CMK (cell line): ENCODE measurements at regions not wholly inside any gene's neighbourhood (a gene's known extent, or its start where the extent isn't known, plus 50 kb on each side); places are given as distances from the start of the nearest gene placed in this dataset.

Experiments used
- DNase-seq: peaks from one replicate; pipeline ENCODE4 v3.0.0-alpha.2; 2010; ENCODE audit warnings: low read depth

- no peak for DNase-seq
These were observed 734.3 kb downstream of the BRD1 start for GRCh38 chr22:49093192-49093880.

- no peak for DNase-seq
These were observed 735.0 kb downstream of the BRD1 start for GRCh38 chr22:49092716-49093115.

GRCh38 chr22:49091917-49092545, 735.6 kb downstream of the BRD1 start:
- no peak for DNase-seq

GRCh38 chr22:49091451-49091850, 736.2 kb downstream of the BRD1 start:
- DNase-seq = no peak

- no peak for DNase-seq
These were observed 736.9 kb downstream of the BRD1 start for GRCh38 chr22:49090853-49091135.

GRCh38 chr22:49090061-49090852, 737.4 kb downstream of the BRD1 start:
- no peak for DNase-seq

- no peak for DNase-seq
These were observed 738.6 kb downstream of the BRD1 start for GRCh38 chr22:49088801-49089791.

- no peak for DNase-seq
These were observed 739.7 kb downstream of the BRD1 start for GRCh38 chr22:49087716-49088601.

GRCh38 chr22:49087198-49087597, 740.5 kb downstream of the BRD1 start:
- DNase-seq = no peak

GRCh38 chr22:49086606-49087157, 741.0 kb downstream of the BRD1 start:
- no peak for DNase-seq

GRCh38 chr22:49086181-49086580, 741.5 kb downstream of the BRD1 start:
- DNase-seq = no peak

- DNase-seq = no peak
These were observed 743.5 kb downstream of the BRD1 start for GRCh38 chr22:49084206-49084605.

- DNase-seq = no peak
These were observed 744.1 kb downstream of the BRD1 start for GRCh38 chr22:49083607-49084006.

- DNase-seq = no peak
These were observed 745.2 kb downstream of the BRD1 start for GRCh38 chr22:49082451-49082850.

- no peak for DNase-seq
These were observed 745.7 kb downstream of the BRD1 start for GRCh38 chr22:49081926-49082325.

GRCh38 chr22:49081261-49081666, 746.4 kb downstream of the BRD1 start:
- no peak for DNase-seq

- DNase-seq = no peak
These were observed 747.0 kb downstream of the BRD1 start for GRCh38 chr22:49080631-49081030.

GRCh38 chr22:49079743-49080500, 747.8 kb downstream of the BRD1 start:
- no peak for DNase-seq

GRCh38 chr22:49079027-49079725, 748.5 kb downstream of the BRD1 start:
- DNase-seq = no peak
